ENCODE measurements at regions not wholly inside any gene's neighbourhood (a gene's known extent, or its start where the extent isn't known, plus 50 kb on each side); places are given as distances from the start of the nearest gene placed in this dataset.

DNA sequence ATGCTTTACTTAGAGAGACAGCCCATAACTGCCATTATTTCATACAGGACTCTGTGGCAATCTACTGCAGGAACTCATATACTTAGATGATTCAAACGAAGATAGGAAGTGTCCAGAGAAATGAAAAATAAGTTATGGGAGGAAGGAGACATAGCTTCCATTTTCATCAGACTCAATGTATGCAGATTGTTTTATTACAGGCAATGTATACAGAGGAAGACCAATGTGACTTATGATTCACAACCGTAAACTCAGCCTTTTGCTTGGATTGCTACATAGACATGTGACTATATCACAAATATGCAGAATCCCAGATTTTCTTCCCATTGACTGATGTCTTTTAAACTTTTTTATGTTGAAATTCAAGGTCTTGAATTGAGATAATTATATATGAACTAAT, 793.4 kb downstream of the SATB2 start:
- H3K27ac ChIP-seq (ENCODE audit: insufficient read depth, low read depth, low read length) = no peak overlapping the region
- intact Hi-C loops (cut with micrococcal nuclease) = no loop called here
- TF ChIP-seq MYC (IDR thresholded peaks at IDR 0.05; ENCODE audit: low read depth, low read length) (no peak), POLR2A (IDR thresholded peaks at IDR 0.05; ENCODE audit: low read depth, low read length) (no peak)
- dilution Hi-C loops (cut with MboI; ENCODE audit: extremely low pct_ligation_motif_present, low sequenced_read_pairs) = no loop called here
- DNase-seq (ENCODE audit: low read depth, low spot score) (no peak), FAIRE-seq (no peak)
- H3K9ac ChIP-seq (replicated peaks; ENCODE audit: extremely low read depth, insufficient read depth, low read length) = no peak overlapping the region
- no peak overlapping the region for H2AFZ ChIP-seq (ENCODE audit: low read depth, low read length)
- no peaks in the 10 kb centered on the region for H4K20me1 ChIP-seq (replicated peaks; ENCODE audit: control insufficient read depth, extremely low read depth, insufficient read depth, low read length)
- H3K27me3 ChIP-seq (ENCODE audit: control insufficient read depth in 2 of 2, insufficient read depth in 2 of 2, low read length in 2 of 2) = no peaks in the 10 kb centered on the region
- no peaks in the 10 kb centered on the region for H3K9me3 ChIP-seq (replicated peaks; ENCODE audit: control insufficient read depth, insufficient read depth, low read length)
- no peak overlapping the region for H3K4me3 ChIP-seq (replicated peaks in 1 of 3; ENCODE audit: insufficient read depth in 1 of 3, low read depth in 1 of 3, low read length in 3 of 3)
- no TSS peak for BruUV-seq (replicated peaks)
- no peaks in the 10 kb centered on the region for H3K9me1 ChIP-seq (replicated peaks; ENCODE audit: control insufficient read depth, extremely low read depth, insufficient read depth, low read length)
- H3K4me2 ChIP-seq (ENCODE audit: insufficient read depth, low read length) = no peak overlapping the region
- no peaks in the 10 kb centered on the region for H3K79me2 ChIP-seq (ENCODE audit: control insufficient read depth, insufficient read depth, low read length)
- ChIA-PET CTCF (no interaction called here), POLR2A (no interaction called here)
- H3K36me3 ChIP-seq (ENCODE audit: control insufficient read depth in 2 of 2, extremely low read depth in 1 of 2, insufficient read depth in 2 of 2, low read length in 2 of 2) = no peaks in the 10 kb centered on the region
- H3K4me1 ChIP-seq (ENCODE audit: control insufficient read depth, extremely low read depth, insufficient read depth, low read length) = no peaks in the 10 kb centered on the region

DNA sequence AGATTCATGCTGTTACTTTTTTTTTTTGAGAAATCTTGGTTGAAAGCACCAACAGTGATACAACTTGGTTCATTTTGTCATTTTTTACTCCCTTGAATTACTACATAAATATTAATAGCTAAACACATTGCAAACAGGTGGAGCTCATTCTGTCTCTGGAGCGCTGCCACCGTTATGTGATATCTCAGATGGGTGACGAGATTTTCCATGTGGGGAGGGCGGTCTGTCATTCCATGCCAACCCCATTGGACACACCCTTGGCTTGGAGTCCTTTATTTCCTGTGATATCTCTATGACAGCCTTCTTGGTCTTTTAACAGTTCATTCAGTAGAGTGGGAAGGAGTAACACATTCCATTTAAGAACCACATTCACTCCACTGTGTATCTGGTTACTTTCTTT, 794.8 kb downstream of the SATB2 start:
- no peak overlapping the region for H3K9ac ChIP-seq (replicated peaks; ENCODE audit: extremely low read depth, insufficient read depth, low read length)
- H3K36me3 ChIP-seq (ENCODE audit: control insufficient read depth in 2 of 2, extremely low read depth in 1 of 2, insufficient read depth in 2 of 2, low read length in 2 of 2) = no peaks in the 10 kb centered on the region
- H3K27ac ChIP-seq (ENCODE audit: insufficient read depth, low read depth, low read length) = no peak overlapping the region
- H3K9me1 ChIP-seq (replicated peaks; ENCODE audit: control insufficient read depth, extremely low read depth, insufficient read depth, low read length) = no peaks in the 10 kb centered on the region
- TF ChIP-seq, protein P1, sequence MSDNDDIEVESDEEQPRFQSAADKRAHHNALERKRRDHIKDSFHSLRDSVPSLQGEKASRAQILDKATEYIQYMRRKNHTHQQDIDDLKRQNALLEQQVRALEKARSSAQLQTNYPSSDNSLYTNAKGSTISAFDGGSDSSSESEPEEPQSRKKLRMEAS (IDR thresholded peaks at IDR 0.05; ENCODE audit: insufficient read depth, insufficient read length) = no peak
- TF ChIP-seq EZH2 (IDR thresholded peaks at IDR 0.05; ENCODE audit: borderline replicate concordance, low read depth, low read length, severe bottlenecking) = no peak
- TF ChIP-seq JUN (IDR thresholded peaks at IDR 0.05; ENCODE audit: borderline replicate concordance, insufficient read depth, insufficient read length, low read depth) = no peak
- TF ChIP-seq GATA2 (IDR thresholded peaks at IDR 0.05; ENCODE audit: insufficient read depth, insufficient read length, low read depth, low read length) = no peak
- TF ChIP-seq FOS (IDR thresholded peaks at IDR 0.05; ENCODE audit: borderline replicate concordance, insufficient read depth, low read length) = no peak
- TF ChIP-seq, protein P2, sequence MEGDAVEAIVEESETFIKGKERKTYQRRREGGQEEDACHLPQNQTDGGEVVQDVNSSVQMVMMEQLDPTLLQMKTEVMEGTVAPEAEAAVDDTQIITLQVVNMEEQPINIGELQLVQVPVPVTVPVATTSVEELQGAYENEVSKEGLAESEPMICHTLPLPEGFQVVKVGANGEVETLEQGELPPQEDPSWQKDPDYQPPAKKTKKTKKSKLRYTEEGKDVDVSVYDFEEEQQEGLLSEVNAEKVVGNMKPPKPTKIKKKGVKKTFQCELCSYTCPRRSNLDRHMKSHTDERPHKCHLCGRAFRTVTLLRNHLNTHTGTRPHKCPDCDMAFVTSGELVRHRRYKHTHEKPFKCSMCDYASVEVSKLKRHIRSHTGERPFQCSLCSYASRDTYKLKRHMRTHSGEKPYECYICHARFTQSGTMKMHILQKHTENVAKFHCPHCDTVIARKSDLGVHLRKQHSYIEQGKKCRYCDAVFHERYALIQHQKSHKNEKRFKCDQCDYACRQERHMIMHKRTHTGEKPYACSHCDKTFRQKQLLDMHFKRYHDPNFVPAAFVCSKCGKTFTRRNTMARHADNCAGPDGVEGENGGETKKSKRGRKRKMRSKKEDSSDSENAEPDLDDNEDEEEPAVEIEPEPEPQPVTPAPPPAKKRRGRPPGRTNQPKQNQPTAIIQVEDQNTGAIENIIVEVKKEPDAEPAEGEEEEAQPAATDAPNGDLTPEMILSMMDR (IDR thresholded peaks at IDR 0.05; ENCODE audit: extremely low read depth in 1 of 2, insufficient read depth in 1 of 2, low read depth in 1 of 2, low read length in 2 of 2) = no peak
- TF ChIP-seq POLR2AphosphoS5 (IDR thresholded peaks at IDR 0.05; ENCODE audit: insufficient read depth, low read depth, low read length) = no peak
- no peak for TF ChIP-seq POLR2A (IDR thresholded peaks at IDR 0.05; ENCODE audit: low read depth, low read length)
- no peak for TF ChIP-seq MYC (IDR thresholded peaks at IDR 0.05; ENCODE audit: low read depth, low read length)
- CTCF ChIA-PET = no interaction called here
- H3K27me3 ChIP-seq (ENCODE audit: control insufficient read depth in 2 of 2, insufficient read depth in 2 of 2, low read length in 2 of 2) = no peaks in the 10 kb centered on the region
- intact Hi-C loops (cut with micrococcal nuclease) (no loop called here), dilution Hi-C loops (cut with MboI; ENCODE audit: extremely low pct_ligation_motif_present, low sequenced_read_pairs) (no loop called here)
- no peaks in the 10 kb centered on the region for H4K20me1 ChIP-seq (replicated peaks; ENCODE audit: control insufficient read depth, extremely low read depth, insufficient read depth, low read length)
- no peaks in the 10 kb centered on the region for H3K79me2 ChIP-seq (ENCODE audit: control insufficient read depth, insufficient read depth, low read length)
- no peak for FAIRE-seq
- H2AFZ ChIP-seq (ENCODE audit: low read depth, low read length) = no peak overlapping the region
- DNase-seq (ENCODE audit: low read depth, low spot score) = no peak
- H3K9me3 ChIP-seq (replicated peaks; ENCODE audit: control insufficient read depth, insufficient read depth, low read length) = no peaks in the 10 kb centered on the region
- no peak overlapping the region for H3K4me2 ChIP-seq (ENCODE audit: insufficient read depth, low read length)
- no peaks in the 10 kb centered on the region for H3K4me1 ChIP-seq (ENCODE audit: control insufficient read depth, extremely low read depth, insufficient read depth, low read length)
- POLR2A ChIA-PET = no interaction called here
- no TSS peak for BruUV-seq (replicated peaks)
- H3K4me3 ChIP-seq (replicated peaks in 1 of 3; ENCODE audit: insufficient read depth in 1 of 3, low read depth in 1 of 3, low read length in 3 of 3) = no peak overlapping the region
